HCT116 (cell line): ENCODE measurements at regions not wholly inside any gene's neighbourhood (a gene's known extent, or its start where the extent isn't known, plus 50 kb on each side); places are given as distances from the start of the nearest gene placed in this dataset.

ENCODE experiments used
- EGR1 ChIP-seq: IDR thresholded peaks from 2 replicates; pipeline ENCODE4 v1.6.1; 2012; ENCODE audit warnings: low read depth
- EZH2 ChIP-seq: fragments of 200-600 bp; sonication (generic); IDR thresholded peaks from 2 replicates; pipeline ENCODE4 v1.6.1; 2017; ENCODE audit warnings: antibody characterized with exemption, mixed run types
- JUND ChIP-seq: IDR thresholded peaks from 2 replicates; pipeline ENCODE4 v1.6.1; 2012
- SIN3A ChIP-seq: IDR thresholded peaks from 2 replicates; pipeline ENCODE4 v1.6.1; 2012; ENCODE audit warnings: low read depth
- TCF7L2 ChIP-seq: IDR thresholded peaks from 2 replicates; pipeline ENCODE4 v1.7.0; 2011; ENCODE audit warnings: borderline replicate concordance, inconsistent platforms; ENCODE audit not compliant: insufficient read depth, insufficient read length; ENCODE audit errors: extremely low read depth
- ZFX ChIP-seq: fragments of 450-650 bp; IDR thresholded peaks from 2 replicates; pipeline ENCODE4 v1.6.1; 2017
- TF ChIP-seq, protein P1 (sequence below): IDR thresholded peaks from 2 replicates; pipeline ENCODE4 v1.6.1; 2012
- TF ChIP-seq, protein P2 (sequence below), 3 experiments: fragments of 200-600 bp in 1 of 3; sonication (generic) in 1 of 3; IDR thresholded peaks in 2 of 3; conservative IDR thresholded peaks in 1 of 3; 2 replicates each; pipeline ENCODE4 v1.5.1; 2012 to 2017; ENCODE audit warnings: low read depth in 2 of 3, low read length in 2 of 3, antibody characterized with exemption in 1 of 3, borderline replicate concordance in 1 of 3, control low read depth in 1 of 3, mild to moderate bottlenecking in 1 of 3, mixed read lengths in 1 of 3, mixed run types in 1 of 3, moderate library complexity in 1 of 3; ENCODE audit not compliant: insufficient read depth in 1 of 3
- TF ChIP-seq, protein P3 (sequence below): IDR thresholded peaks from 2 replicates; pipeline ENCODE4 v1.6.1; 2011; ENCODE audit warnings: mild to moderate bottlenecking, low read length, moderate library complexity; ENCODE audit not compliant: insufficient replicate concordance; ENCODE audit errors: extremely low read depth

DNA sequence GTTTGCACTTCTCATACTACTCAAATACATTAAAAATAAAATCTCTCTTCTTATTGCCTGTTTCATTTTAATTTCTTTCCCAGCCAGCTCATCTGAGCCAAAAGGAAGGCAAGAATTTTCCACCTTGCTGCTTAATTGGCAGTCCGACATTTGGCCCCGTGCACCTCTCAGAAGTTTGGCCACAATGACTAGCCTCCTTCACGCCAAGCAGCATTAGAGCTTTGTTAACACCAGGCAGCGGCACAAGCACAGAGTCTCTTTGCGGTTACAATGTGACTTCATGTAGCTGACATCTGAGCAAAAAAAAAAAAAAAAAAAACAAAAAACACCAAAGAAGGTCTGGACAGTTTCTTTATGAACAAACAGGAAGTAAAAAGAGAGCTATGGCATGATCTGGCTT lies 248.9 kb downstream of the OSR1 start:
- TF ChIP-seq EZH2 (no peak), ZFX (no peak), JUND (no peak), EGR1 (no peak), TCF7L2 (no peak), SIN3A (no peak)
- TF ChIP-seq, protein P1, sequence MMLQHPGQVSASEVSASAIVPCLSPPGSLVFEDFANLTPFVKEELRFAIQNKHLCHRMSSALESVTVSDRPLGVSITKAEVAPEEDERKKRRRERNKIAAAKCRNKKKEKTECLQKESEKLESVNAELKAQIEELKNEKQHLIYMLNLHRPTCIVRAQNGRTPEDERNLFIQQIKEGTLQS, result no peak
- TF ChIP-seq, protein P2, sequence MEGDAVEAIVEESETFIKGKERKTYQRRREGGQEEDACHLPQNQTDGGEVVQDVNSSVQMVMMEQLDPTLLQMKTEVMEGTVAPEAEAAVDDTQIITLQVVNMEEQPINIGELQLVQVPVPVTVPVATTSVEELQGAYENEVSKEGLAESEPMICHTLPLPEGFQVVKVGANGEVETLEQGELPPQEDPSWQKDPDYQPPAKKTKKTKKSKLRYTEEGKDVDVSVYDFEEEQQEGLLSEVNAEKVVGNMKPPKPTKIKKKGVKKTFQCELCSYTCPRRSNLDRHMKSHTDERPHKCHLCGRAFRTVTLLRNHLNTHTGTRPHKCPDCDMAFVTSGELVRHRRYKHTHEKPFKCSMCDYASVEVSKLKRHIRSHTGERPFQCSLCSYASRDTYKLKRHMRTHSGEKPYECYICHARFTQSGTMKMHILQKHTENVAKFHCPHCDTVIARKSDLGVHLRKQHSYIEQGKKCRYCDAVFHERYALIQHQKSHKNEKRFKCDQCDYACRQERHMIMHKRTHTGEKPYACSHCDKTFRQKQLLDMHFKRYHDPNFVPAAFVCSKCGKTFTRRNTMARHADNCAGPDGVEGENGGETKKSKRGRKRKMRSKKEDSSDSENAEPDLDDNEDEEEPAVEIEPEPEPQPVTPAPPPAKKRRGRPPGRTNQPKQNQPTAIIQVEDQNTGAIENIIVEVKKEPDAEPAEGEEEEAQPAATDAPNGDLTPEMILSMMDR (IDR thresholded peaks at IDR 0.05 in 2 of 3, conservative IDR thresholded peaks at IDR 0.05 in 1 of 3; ENCODE audit: borderline replicate concordance in 1 of 3, insufficient read depth in 1 of 3, low read depth in 2 of 3, low read length in 2 of 3), result no peak
- TF ChIP-seq, protein P3, sequence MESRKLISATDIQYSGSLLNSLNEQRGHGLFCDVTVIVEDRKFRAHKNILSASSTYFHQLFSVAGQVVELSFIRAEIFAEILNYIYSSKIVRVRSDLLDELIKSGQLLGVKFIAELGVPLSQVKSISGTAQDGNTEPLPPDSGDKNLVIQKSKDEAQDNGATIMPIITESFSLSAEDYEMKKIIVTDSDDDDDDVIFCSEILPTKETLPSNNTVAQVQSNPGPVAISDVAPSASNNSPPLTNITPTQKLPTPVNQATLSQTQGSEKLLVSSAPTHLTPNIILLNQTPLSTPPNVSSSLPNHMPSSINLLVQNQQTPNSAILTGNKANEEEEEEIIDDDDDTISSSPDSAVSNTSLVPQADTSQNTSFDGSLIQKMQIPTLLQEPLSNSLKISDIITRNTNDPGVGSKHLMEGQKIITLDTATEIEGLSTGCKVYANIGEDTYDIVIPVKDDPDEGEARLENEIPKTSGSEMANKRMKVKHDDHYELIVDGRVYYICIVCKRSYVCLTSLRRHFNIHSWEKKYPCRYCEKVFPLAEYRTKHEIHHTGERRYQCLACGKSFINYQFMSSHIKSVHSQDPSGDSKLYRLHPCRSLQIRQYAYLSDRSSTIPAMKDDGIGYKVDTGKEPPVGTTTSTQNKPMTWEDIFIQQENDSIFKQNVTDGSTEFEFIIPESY, result no peak
